ENCODE measurements at regions not wholly inside any gene's neighbourhood (a gene's known extent, or its start where the extent isn't known, plus 50 kb on each side); places are given as distances from the start of the nearest gene placed in this dataset.

- no peaks in the 10 kb centered on the region for H3K36me3 ChIP-seq
- H3K4me1 ChIP-seq (ENCODE audit: insufficient read depth), result peaks cover 4% of the 10 kb centered on the region
- H3K9me3 ChIP-seq, result no peaks in the 10 kb centered on the region
- no peaks in the 10 kb centered on the region for H3K27me3 ChIP-seq
- TF ChIP-seq CTCF (IDR thresholded peaks at IDR 0.05), result no peak
- no peak for TF ChIP-seq EP300 (IDR thresholded peaks at IDR 0.05)
- peak overlapping the region; percentile 17 for H3K4me3 ChIP-seq
- 2 to 5% (median 3%) methylated on average over 5 of the region's 5 CpGs for whole genome bisulfite sequencing, 3 donors
- intact Hi-C loops (cut with DNase I), result loop anchor here in 1 of 4 donors (10.0 kb wide), 1 partner anchor 175 kb away; no protein-coding TSS in a partner anchor
- peak overlapping the region; percentile 73 to 76 for H3K27ac ChIP-seq
- no peak for DNase-seq
These were observed 236.3 kb upstream of the ZNF217 start for GRCh38 chr20:53829724-53830521.

DNA sequence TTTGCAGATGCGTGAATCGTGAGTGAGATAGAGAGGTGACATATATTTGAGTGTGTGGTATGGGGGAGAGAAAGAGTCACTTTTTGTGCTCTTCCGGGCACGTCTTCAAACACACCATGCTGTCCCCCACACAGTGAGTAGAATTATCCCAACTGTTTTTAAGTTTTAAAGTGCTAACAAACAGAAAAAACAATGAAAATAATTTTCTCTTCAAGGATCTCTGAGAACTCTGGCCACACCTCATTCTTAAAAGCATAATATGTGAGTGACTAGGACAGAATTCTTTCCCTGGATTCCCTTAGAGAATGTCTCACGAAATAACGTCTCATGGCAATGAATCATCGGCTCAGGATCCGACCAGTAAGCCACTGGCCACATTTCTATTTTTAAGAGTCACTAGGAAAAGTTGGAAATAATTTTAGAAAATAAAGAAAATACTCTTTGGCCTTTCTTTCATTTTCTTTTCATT, 235.7 kb upstream of the ZNF217 start:
- 0 to 3% (median 3%) methylated on average over 8 of the region's 8 CpGs for WGBS, 3 donors
- H3K36me3 ChIP-seq, result no peaks in the 10 kb centered on the region
- no peak for TF ChIP-seq CTCF (IDR thresholded peaks at IDR 0.05)
- no peak for TF ChIP-seq EP300 (IDR thresholded peaks at IDR 0.05)
- TF ChIP-seq POLR2A (IDR thresholded peaks at IDR 0.05), result no peak
- peak overlapping the region; percentile 17 for H3K4me3 ChIP-seq
- peaks cover 4% of the 10 kb centered on the region for H3K4me1 ChIP-seq (ENCODE audit: insufficient read depth)
- no peaks in the 10 kb centered on the region for H3K9me3 ChIP-seq
- intact Hi-C loops (cut with DNase I), result loop anchor here in 1 of 4 donors (10.0 kb wide), 1 partner anchor 174 kb away; no protein-coding TSS in a partner anchor
- no peaks in the 10 kb centered on the region for H3K27me3 ChIP-seq
- H3K27ac ChIP-seq, result peak overlapping the region; percentile 73 to 76
- peak in 1 of 5 donors; percentile 38 for DNase-seq

DNA sequence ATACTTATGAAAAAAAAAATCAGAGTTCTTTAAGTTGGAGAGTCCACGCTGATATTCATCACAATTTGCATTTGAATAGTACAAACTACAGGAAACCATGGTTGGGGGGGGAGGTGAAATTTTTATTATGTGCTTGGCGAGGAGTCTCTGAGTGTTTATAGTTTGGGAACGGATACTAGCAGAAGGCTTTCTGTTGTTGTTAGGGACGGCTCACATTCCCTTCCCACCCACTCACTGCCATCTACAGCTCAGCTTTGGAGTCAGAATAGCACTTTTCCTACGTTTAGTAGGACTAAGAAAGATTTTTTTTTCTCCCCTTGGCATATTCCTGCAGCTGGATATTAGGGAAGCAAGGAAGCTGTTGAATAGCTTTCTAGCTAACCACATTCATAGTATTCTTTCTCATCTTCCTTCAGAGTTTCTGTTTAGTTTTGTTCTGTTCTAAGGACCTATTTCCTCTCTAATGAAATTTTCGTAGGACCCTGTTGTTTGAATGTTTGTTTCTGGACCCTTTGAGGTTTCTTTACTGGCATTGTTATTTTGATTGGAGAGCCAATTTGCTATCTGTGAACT, 235.1 kb upstream of the ZNF217 start:
- peaks cover 4% of the 10 kb centered on the region for H3K4me1 ChIP-seq (ENCODE audit: insufficient read depth)
- H3K27ac ChIP-seq, result peak overlapping the region; percentile 73 to 76
- H3K36me3 ChIP-seq, result no peaks in the 10 kb centered on the region
- TF ChIP-seq EP300 (IDR thresholded peaks at IDR 0.05) (no peak), POLR2A (IDR thresholded peaks at IDR 0.05) (no peak), CTCF (IDR thresholded peaks at IDR 0.05) (no peak)
- H3K9me3 ChIP-seq, result no peaks in the 10 kb centered on the region
- H3K4me3 ChIP-seq, result peak overlapping the region; percentile 17
- WGBS, 3 donors, result 0 to 1% (median 0%) methylated on average over 6 of the region's 6 CpGs
- DNase-seq, result peak in 2 of 5 donors; percentile 26 to 51
- H3K27me3 ChIP-seq, result no peaks in the 10 kb centered on the region
- intact Hi-C loops (cut with DNase I), result loop anchor here in 1 of 4 donors (10.0 kb wide), 1 partner anchor 174 kb away; no protein-coding TSS in a partner anchor

GRCh38 chr20:53828088-53828681, 234.5 kb upstream of the ZNF217 start:
- TF ChIP-seq EP300 (IDR thresholded peaks at IDR 0.05) (no peak), CTCF (IDR thresholded peaks at IDR 0.05) (no peak), POLR2A (IDR thresholded peaks at IDR 0.05) (no peak)
- peak in 1 of 5 donors; percentile 41 for DNase-seq
- Histone ChIP-seq H3K4me1 (ENCODE audit: insufficient read depth) (peaks cover 4% of the 10 kb centered on the region), H3K27me3 (no peaks in the 10 kb centered on the region), H3K4me3 (peak overlapping the region; percentile 17), H3K36me3 (no peaks in the 10 kb centered on the region), H3K9me3 (no peaks in the 10 kb centered on the region), H3K27ac (peak overlapping the region; percentile 73 to 76)
- 1 to 4% (median 3%) methylated on average over 5 of the region's 5 CpGs for WGBS, 3 donors
- intact Hi-C loops (cut with DNase I), result loop anchor here in 1 of 4 donors (10.0 kb wide), 1 partner anchor 173 kb away; no protein-coding TSS in a partner anchor
